Loucy (cell line): ENCODE measurements at regions not wholly inside any gene's neighbourhood (a gene's known extent, or its start where the extent isn't known, plus 50 kb on each side); places are given as distances from the start of the nearest gene placed in this dataset.
A peak's percentile ranks its signal among the peaks of the same experiment; 100 is the strongest.

Source experiments
- H2AFZ ChIP-seq: fragments of 200-600 bp; sonication (generic); 2 replicates; pipeline ENCODE4 v1.6.0; 2016; ENCODE audit warnings: antibody characterized with exemption, mild to moderate bottlenecking, low read length, moderate library complexity
- H3F3A ChIP-seq: fragments of 200-600 bp; 2 replicates; pipeline ENCODE4 v1.6.0; 2016; ENCODE audit warnings: antibody characterized with exemption, low read depth, mild to moderate bottlenecking
- H3K27me3 ChIP-seq: fragments of 200-600 bp; sonication (generic); 2 replicates; pipeline ENCODE4 v1.6.1; 2014; ENCODE audit warnings: low read length, mild to moderate bottlenecking; ENCODE audit not compliant: insufficient read depth, poor library complexity, severe bottlenecking
- H3K36me3 ChIP-seq: fragments of 200-600 bp; sonication (generic); 2 replicates; pipeline ENCODE4 v1.6.1; 2016; ENCODE audit warnings: low read length; ENCODE audit not compliant: insufficient read depth
- H3K4me1 ChIP-seq: fragments of 200-600 bp; sonication (generic); 2 replicates; pipeline ENCODE4 v1.5.1; 2014; ENCODE audit warnings: low read length, mild to moderate bottlenecking; ENCODE audit not compliant: insufficient read depth, poor library complexity, severe bottlenecking
- H3K4me2 ChIP-seq: fragments of 200-600 bp; sonication (generic); 2 replicates; pipeline ENCODE4 v1.6.0; 2014; ENCODE audit warnings: antibody characterized with exemption, low read length, low read depth, mild to moderate bottlenecking; ENCODE audit not compliant: poor library complexity, severe bottlenecking
- H3K4me3 ChIP-seq: fragments of 200-600 bp; sonication (generic); 2 replicates; pipeline ENCODE4 v1.5.1; 2014; ENCODE audit warnings: low read length, mild to moderate bottlenecking, mixed read lengths; ENCODE audit not compliant: poor library complexity, severe bottlenecking
- H3K79me2 ChIP-seq: fragments of 200-600 bp; sonication (generic); 2 replicates; pipeline ENCODE4 v1.6.1; 2014; ENCODE audit warnings: low read length; ENCODE audit not compliant: insufficient read depth
- H3K9ac ChIP-seq: fragments of 200-600 bp; sonication (generic); 2 replicates; pipeline ENCODE4 v1.6.0; 2014; ENCODE audit warnings: mild to moderate bottlenecking, low read depth, low read length, moderate library complexity; ENCODE audit not compliant: poor library complexity, severe bottlenecking
- H3K9me2 ChIP-seq: fragments of 200-600 bp; sonication (generic); replicated peaks from 2 replicates; pipeline ENCODE4 v1.6.1; 2016; ENCODE audit warnings: low read depth, low read length, mixed read lengths
- H3K9me3 ChIP-seq: fragments of 200-600 bp; sonication (generic); 2 replicates; pipeline ENCODE4 v1.6.1; 2014; ENCODE audit warnings: mild to moderate bottlenecking, antibody characterized with exemption, low read length, low read depth; ENCODE audit not compliant: insufficient read depth
- H4K20me1 ChIP-seq: fragments of 200-600 bp; sonication (generic); 2 replicates; pipeline ENCODE4 v1.6.0; 2014; ENCODE audit warnings: antibody characterized with exemption, low read length, mild to moderate bottlenecking; ENCODE audit not compliant: insufficient read depth, poor library complexity, severe bottlenecking
- CTCF ChIP-seq: fragments of 200-600 bp; sonication (generic); conservative IDR thresholded peaks from 2 replicates; pipeline ENCODE4 v1.5.1; 2014; ENCODE audit warnings: mild to moderate bottlenecking, antibody characterized with exemption, low read length
- EZH2phosphoT487 ChIP-seq: fragments of 200-600 bp; IDR thresholded peaks from 2 replicates; pipeline ENCODE4 v1.6.1; 2018; ENCODE audit warnings: antibody characterized with exemption, mild to moderate bottlenecking, moderate library complexity, borderline replicate concordance

- peak overlapping the region; percentile 47 for H2AFZ ChIP-seq
- no peaks in the 10 kb centered on the region for H3F3A ChIP-seq
- H3K9me3 ChIP-seq: no peaks in the 10 kb centered on the region
- TF ChIP-seq EZH2phosphoT487 (no peak), CTCF (no peak)
- H4K20me1 ChIP-seq: no peaks in the 10 kb centered on the region
- H3K9ac ChIP-seq: peak overlapping the region; percentile 22
- H3K4me2 ChIP-seq: peak overlapping the region; percentile 54
- peaks cover 30% of the 10 kb centered on the region for H3K4me1 ChIP-seq
- H3K27me3 ChIP-seq: no peaks in the 10 kb centered on the region
- H3K4me3 ChIP-seq: peak overlapping the region; percentile 13
- no peaks in the 10 kb centered on the region for H3K36me3 ChIP-seq
- no peaks in the 10 kb centered on the region for H3K79me2 ChIP-seq
- no peaks in the 10 kb centered on the region for H3K9me2 ChIP-seq
Measured at GRCh38 chr9:16986556-16986955, 116.1 kb upstream of the BNC2 start.

GRCh38 chr9:16985559-16986348 lies 115.3 kb upstream of the BNC2 start:
- Histone ChIP-seq H3K9me3 (no peaks in the 10 kb centered on the region), H3K4me3 (no peak overlapping the region), H3F3A (no peaks in the 10 kb centered on the region), H3K79me2 (no peaks in the 10 kb centered on the region), H3K36me3 (no peaks in the 10 kb centered on the region), H3K4me2 (no peak overlapping the region), H3K4me1 (peaks cover 30% of the 10 kb centered on the region), H2AFZ (no peak overlapping the region), H3K9me2 (no peaks in the 10 kb centered on the region), H4K20me1 (no peaks in the 10 kb centered on the region), H3K9ac (no peak overlapping the region), H3K27me3 (no peaks in the 10 kb centered on the region)
- no peak for TF ChIP-seq CTCF
- TF ChIP-seq EZH2phosphoT487: no peak

GRCh38 chr9:16982780-16983310 lies 112.4 kb upstream of the BNC2 start:
- no peaks in the 10 kb centered on the region for H3F3A ChIP-seq
- H3K4me3 ChIP-seq: no peak overlapping the region
- H3K27me3 ChIP-seq: no peaks in the 10 kb centered on the region
- H2AFZ ChIP-seq: no peak overlapping the region
- H3K9ac ChIP-seq: no peak overlapping the region
- H3K9me3 ChIP-seq: no peaks in the 10 kb centered on the region
- H4K20me1 ChIP-seq: no peaks in the 10 kb centered on the region
- no peaks in the 10 kb centered on the region for H3K9me2 ChIP-seq
- no peaks in the 10 kb centered on the region for H3K79me2 ChIP-seq
- no peaks in the 10 kb centered on the region for H3K36me3 ChIP-seq
- peaks cover 22% of the 10 kb centered on the region for H3K4me1 ChIP-seq
- H3K4me2 ChIP-seq: no peak overlapping the region
- TF ChIP-seq CTCF (no peak), EZH2phosphoT487 (no peak)
